Epithelial cell of esophagus (primary cell): ENCODE measurements at regions not wholly inside any gene's neighbourhood (a gene's known extent, or its start where the extent isn't known, plus 50 kb on each side); places are given as distances from the start of the nearest gene placed in this dataset.
A peak's percentile ranks its signal among the peaks of the same experiment; 100 is the strongest.

ENCODE experiments used
- DNase-seq: peaks from one replicate; pipeline ENCODE4 v3.0.0; 2010; ENCODE audit warnings: low read depth
- H3K4me3 ChIP-seq: 2 replicates; pipeline ENCODE4 v1.5.1; 2011; ENCODE audit warnings: mild to moderate bottlenecking, low read length, control low read depth
- TF ChIP-seq, protein P1 (sequence below): IDR thresholded peaks from 2 replicates; pipeline ENCODE4 v1.5.1; 2011; ENCODE audit warnings: low read depth, mild to moderate bottlenecking, low read length, control low read depth, inconsistent platforms; ENCODE audit not compliant: insufficient read depth; ENCODE audit errors: missing control alignments

DNA sequence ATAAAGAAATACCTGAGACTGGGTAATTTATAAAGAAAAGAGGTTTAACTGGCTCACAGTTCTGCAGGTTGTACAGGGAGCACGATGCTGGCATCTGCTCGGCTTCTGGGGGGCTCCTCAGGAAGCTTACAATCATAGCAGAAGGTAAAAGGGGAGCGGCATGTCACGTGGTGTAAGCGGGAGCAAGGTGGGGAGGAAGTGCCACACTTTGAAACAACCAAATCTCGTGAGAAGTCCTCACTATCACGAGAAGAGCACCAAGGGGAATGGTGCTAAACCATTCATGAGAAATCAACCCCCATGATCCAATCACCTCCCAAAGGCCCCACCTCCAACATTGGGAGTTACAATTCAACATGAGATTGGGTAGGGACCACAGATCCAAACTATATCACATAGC lies 67.7 kb downstream of the AKR1B1 start:
- DNase-seq: no peak
- TF ChIP-seq, protein P1, sequence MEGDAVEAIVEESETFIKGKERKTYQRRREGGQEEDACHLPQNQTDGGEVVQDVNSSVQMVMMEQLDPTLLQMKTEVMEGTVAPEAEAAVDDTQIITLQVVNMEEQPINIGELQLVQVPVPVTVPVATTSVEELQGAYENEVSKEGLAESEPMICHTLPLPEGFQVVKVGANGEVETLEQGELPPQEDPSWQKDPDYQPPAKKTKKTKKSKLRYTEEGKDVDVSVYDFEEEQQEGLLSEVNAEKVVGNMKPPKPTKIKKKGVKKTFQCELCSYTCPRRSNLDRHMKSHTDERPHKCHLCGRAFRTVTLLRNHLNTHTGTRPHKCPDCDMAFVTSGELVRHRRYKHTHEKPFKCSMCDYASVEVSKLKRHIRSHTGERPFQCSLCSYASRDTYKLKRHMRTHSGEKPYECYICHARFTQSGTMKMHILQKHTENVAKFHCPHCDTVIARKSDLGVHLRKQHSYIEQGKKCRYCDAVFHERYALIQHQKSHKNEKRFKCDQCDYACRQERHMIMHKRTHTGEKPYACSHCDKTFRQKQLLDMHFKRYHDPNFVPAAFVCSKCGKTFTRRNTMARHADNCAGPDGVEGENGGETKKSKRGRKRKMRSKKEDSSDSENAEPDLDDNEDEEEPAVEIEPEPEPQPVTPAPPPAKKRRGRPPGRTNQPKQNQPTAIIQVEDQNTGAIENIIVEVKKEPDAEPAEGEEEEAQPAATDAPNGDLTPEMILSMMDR: no peak
- no peak overlapping the region for H3K4me3 ChIP-seq

DNA sequence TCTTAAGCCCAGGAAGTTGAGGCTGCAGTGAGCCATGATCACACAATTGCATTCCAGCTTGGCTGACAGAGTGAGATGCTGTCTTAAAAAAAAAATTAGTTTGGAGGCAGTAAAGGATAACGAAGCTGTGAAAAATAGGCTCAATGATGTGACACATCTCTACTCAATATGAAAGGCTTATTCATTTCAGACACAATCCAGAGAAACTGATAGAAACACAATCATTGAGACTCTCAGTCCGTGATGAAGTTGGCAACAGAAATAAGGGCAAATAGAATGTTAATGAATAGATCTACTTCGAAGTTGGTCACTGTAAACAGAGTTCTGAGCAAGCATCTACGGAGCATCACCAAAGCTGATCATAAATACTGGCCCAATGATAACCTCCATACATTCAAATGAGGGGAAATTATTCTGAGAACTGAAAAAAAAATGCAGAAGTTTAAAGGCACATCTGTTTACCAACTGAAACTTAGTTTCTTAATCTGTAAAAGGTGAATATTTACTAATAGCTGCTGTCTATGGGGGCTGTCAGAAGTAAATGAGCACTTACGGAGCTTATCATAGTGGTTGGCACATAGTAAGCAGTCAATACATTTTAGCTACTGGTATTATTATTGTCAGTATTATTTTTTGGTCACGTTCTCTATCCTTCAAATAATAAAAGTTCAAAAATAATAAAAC lies 70.4 kb downstream of the AKR1B1 start:
- TF ChIP-seq, protein P1: no peak
- DNase-seq: no peak
- no peak overlapping the region for H3K4me3 ChIP-seq

DNA sequence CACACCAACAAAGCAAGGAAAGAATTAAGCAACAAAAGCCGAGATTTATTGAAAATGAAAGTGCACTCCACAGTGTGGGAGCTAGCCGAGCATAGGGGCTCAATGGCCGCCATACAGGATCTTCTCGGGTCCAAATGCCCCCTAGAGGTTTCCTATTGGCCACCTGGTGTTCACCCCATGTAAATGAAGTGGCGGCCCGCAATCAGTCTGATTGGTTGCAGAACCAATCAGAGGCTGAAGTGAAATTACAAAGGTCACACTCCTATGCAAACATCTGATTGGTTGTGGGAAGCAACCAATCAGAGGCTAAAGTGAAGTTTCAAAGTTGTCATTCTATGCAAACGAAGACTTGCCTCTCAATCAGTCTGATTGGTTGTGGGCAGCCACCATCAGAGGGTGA lies 61.8 kb upstream of the SLC35B4 start:
- no peak for DNase-seq
- no peak overlapping the region for H3K4me3 ChIP-seq
- TF ChIP-seq, protein P1: no peak

DNA sequence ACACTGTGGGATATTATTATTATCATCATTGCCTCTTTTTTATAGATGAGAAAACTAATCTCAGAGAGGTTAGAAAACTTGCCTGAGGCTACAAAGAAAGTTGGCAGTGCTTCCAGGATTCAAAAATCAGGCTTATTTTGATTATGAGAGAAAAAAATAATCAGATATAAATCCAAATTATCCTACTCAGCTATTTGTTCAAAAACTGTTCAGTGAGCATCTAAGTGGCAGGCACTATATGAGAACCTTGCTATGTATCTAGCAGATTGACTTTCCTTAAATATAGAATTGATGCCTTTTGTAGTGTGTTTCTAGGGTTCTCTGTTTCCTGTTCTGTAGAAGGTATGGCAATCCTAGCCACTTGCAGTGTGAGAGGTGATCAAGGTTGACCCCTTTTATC lies 60.0 kb upstream of the SLC35B4 start:
- no peak for DNase-seq
- TF ChIP-seq, protein P1: no peak
- no peak overlapping the region for H3K4me3 ChIP-seq

DNA sequence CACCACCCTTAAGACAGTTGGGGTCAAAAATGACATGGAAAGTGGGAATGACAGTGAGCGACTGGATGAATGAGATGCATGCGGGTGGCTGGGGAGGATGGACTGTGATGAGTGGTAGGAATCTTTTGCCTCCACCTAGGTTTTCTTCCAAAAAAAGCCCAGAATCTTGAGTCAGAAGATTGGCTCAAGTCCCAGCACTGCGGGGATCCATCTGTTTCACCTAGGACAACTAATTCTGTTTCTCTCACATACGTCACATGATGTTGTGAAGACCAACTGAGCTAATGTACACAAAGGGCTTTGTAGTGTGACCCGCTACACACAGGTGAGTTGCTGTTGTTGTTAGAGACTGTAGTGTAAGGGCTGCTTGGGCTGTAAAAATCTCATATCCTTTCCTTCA lies 58.5 kb upstream of the SLC35B4 start:
- DNase-seq: peak; percentile 16
- H3K4me3 ChIP-seq: no peak overlapping the region
- TF ChIP-seq, protein P1: no peak

DNA sequence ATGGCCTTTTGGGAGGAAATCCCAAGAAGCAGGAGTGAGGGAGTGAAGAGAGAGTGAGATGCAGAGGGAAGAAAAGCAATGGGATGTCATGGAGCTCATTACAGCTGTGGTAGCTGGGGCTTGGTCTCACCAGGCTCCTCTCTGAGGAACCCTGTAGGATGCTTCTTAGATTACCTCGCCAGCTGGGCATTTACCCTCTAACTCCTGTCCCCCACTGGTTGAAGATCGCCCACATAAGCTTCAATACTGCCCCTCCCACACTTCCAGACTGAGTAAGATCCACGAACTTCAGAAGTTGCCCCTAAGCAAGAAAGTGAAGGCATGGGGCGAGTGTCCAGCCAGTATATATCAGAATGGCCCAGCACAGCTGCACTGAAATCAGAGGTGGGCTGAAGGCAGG lies 58.1 kb upstream of the SLC35B4 start:
- TF ChIP-seq, protein P1: no peak
- DNase-seq: no peak
- no peak overlapping the region for H3K4me3 ChIP-seq

DNA sequence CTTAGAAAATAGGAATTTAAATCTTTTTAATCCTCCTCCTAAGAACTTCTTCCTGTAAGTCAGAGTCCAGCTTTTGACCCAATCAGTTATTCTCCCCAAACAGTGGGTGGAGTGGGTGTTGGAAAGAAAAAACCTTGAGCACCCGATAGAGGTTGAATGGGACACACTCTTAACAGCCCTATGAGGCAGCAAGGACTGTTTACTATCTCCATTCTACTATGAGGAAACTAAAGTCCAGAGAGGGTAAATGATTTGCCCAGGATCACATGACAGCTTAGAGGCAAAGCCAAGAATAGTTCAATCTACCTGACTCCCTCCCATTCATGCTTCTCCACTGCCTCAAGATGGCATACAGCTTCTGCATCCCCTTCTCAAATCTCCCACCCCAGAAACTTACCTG lies 57.6 kb upstream of the SLC35B4 start:
- no peak for DNase-seq
- H3K4me3 ChIP-seq: no peak overlapping the region
- TF ChIP-seq, protein P1: no peak
